UCSD-AML1 (cell line): ENCODE measurements at regions not wholly inside any gene's neighbourhood (a gene's known extent, or its start where the extent isn't known, plus 50 kb on each side); places are given as distances from the start of the nearest gene placed in this dataset.
"Not testable (repeated sequence)": the region's sequence is repeated elsewhere in the genome, so short reads cannot be mapped to it uniquely, and the experiment has no call there.

Experiments used
- DNase-seq: peaks from one replicate; lab custom pipeline; 2025; ENCODE audit not compliant: unreplicated experiment; lab: John Stamatoyannopoulos, UW

GRCh38 chr5:103774721-103775120 lies 212.1 kb upstream of the NUDT12 start:
- DNase-seq = no peak

- DNase-seq = no peak
Measured at GRCh38 chr5:103772248-103772647, 209.7 kb upstream of the NUDT12 start.

GRCh38 chr5:103764403-103764802 lies 201.8 kb upstream of the NUDT12 start:
- DNase-seq = no peak

- no peak for DNase-seq
Measured at GRCh38 chr5:103758996-103759395, 196.4 kb upstream of the NUDT12 start.

GRCh38 chr5:103755974-103756373 lies 193.4 kb upstream of the NUDT12 start:
- DNase-seq = no peak

- no peak for DNase-seq
Measured at GRCh38 chr5:103745353-103746065, 182.9 kb upstream of the NUDT12 start.

GRCh38 chr5:103744159-103744558 lies 181.6 kb upstream of the NUDT12 start:
- DNase-seq = no peak

GRCh38 chr5:103743421-103743820 lies 180.8 kb upstream of the NUDT12 start:
- DNase-seq = no peak

- no peak for DNase-seq
Measured at GRCh38 chr5:103741984-103742383, 179.4 kb upstream of the NUDT12 start.

GRCh38 chr5:103736343-103736742 lies 173.8 kb upstream of the NUDT12 start:
- DNase-seq = not testable (repeated sequence)

- no peak for DNase-seq
Measured at GRCh38 chr5:103724271-103724670, 161.7 kb upstream of the NUDT12 start.

- DNase-seq = no peak
Measured at GRCh38 chr5:103721183-103721582, 158.6 kb upstream of the NUDT12 start.

- no peak for DNase-seq
Measured at GRCh38 chr5:103718108-103718507, 155.5 kb upstream of the NUDT12 start.

GRCh38 chr5:103708601-103709000 lies 146.0 kb upstream of the NUDT12 start:
- DNase-seq = no peak

GRCh38 chr5:103706939-103707682 lies 144.5 kb upstream of the NUDT12 start:
- DNase-seq = no peak

- no peak for DNase-seq
Measured at GRCh38 chr5:103703617-103704016, 141.0 kb upstream of the NUDT12 start.

GRCh38 chr5:103693517-103693916 lies 130.9 kb upstream of the NUDT12 start:
- no peak for DNase-seq

GRCh38 chr5:103690676-103691075 lies 128.1 kb upstream of the NUDT12 start:
- no peak for DNase-seq

- no peak for DNase-seq
Measured at GRCh38 chr5:103679873-103680272, 117.3 kb upstream of the NUDT12 start.

- DNase-seq = not testable (repeated sequence)
Measured at GRCh38 chr5:103676198-103676597, 113.6 kb upstream of the NUDT12 start.

GRCh38 chr5:103674739-103675138 lies 112.2 kb upstream of the NUDT12 start:
- no peak for DNase-seq

- no peak for DNase-seq
Measured at GRCh38 chr5:103674251-103674650, 111.7 kb upstream of the NUDT12 start.

GRCh38 chr5:103669615-103670014 lies 107.0 kb upstream of the NUDT12 start:
- no peak for DNase-seq
